Loucy (cell line): ENCODE measurements at regions not wholly inside any gene's neighbourhood (a gene's known extent, or its start where the extent isn't known, plus 50 kb on each side); places are given as distances from the start of the nearest gene placed in this dataset.

Experiments used
- H2AFZ ChIP-seq: fragments of 200-600 bp; sonication (generic); 2 replicates; pipeline ENCODE4 v1.6.0; 2016; ENCODE audit warnings: antibody characterized with exemption, mild to moderate bottlenecking, low read length, moderate library complexity
- H3F3A ChIP-seq: fragments of 200-600 bp; 2 replicates; pipeline ENCODE4 v1.6.0; 2016; ENCODE audit warnings: antibody characterized with exemption, low read depth, mild to moderate bottlenecking
- H3K27me3 ChIP-seq: fragments of 200-600 bp; sonication (generic); 2 replicates; pipeline ENCODE4 v1.6.1; 2014; ENCODE audit warnings: low read length, mild to moderate bottlenecking; ENCODE audit not compliant: insufficient read depth, poor library complexity, severe bottlenecking
- H3K36me3 ChIP-seq: fragments of 200-600 bp; sonication (generic); 2 replicates; pipeline ENCODE4 v1.6.1; 2016; ENCODE audit warnings: low read length; ENCODE audit not compliant: insufficient read depth
- H3K4me1 ChIP-seq: fragments of 200-600 bp; sonication (generic); 2 replicates; pipeline ENCODE4 v1.5.1; 2014; ENCODE audit warnings: low read length, mild to moderate bottlenecking; ENCODE audit not compliant: insufficient read depth, poor library complexity, severe bottlenecking
- H3K4me2 ChIP-seq: fragments of 200-600 bp; sonication (generic); 2 replicates; pipeline ENCODE4 v1.6.0; 2014; ENCODE audit warnings: antibody characterized with exemption, low read length, low read depth, mild to moderate bottlenecking; ENCODE audit not compliant: poor library complexity, severe bottlenecking
- H3K4me3 ChIP-seq: fragments of 200-600 bp; sonication (generic); 2 replicates; pipeline ENCODE4 v1.5.1; 2014; ENCODE audit warnings: low read length, mild to moderate bottlenecking, mixed read lengths; ENCODE audit not compliant: poor library complexity, severe bottlenecking
- H3K79me2 ChIP-seq: fragments of 200-600 bp; sonication (generic); 2 replicates; pipeline ENCODE4 v1.6.1; 2014; ENCODE audit warnings: low read length; ENCODE audit not compliant: insufficient read depth
- H3K9ac ChIP-seq: fragments of 200-600 bp; sonication (generic); 2 replicates; pipeline ENCODE4 v1.6.0; 2014; ENCODE audit warnings: mild to moderate bottlenecking, low read depth, low read length, moderate library complexity; ENCODE audit not compliant: poor library complexity, severe bottlenecking
- H3K9me2 ChIP-seq: fragments of 200-600 bp; sonication (generic); replicated peaks from 2 replicates; pipeline ENCODE4 v1.6.1; 2016; ENCODE audit warnings: low read depth, low read length, mixed read lengths
- H3K9me3 ChIP-seq: fragments of 200-600 bp; sonication (generic); 2 replicates; pipeline ENCODE4 v1.6.1; 2014; ENCODE audit warnings: mild to moderate bottlenecking, antibody characterized with exemption, low read length, low read depth; ENCODE audit not compliant: insufficient read depth
- H4K20me1 ChIP-seq: fragments of 200-600 bp; sonication (generic); 2 replicates; pipeline ENCODE4 v1.6.0; 2014; ENCODE audit warnings: antibody characterized with exemption, low read length, mild to moderate bottlenecking; ENCODE audit not compliant: insufficient read depth, poor library complexity, severe bottlenecking
- EZH2phosphoT487 ChIP-seq: fragments of 200-600 bp; IDR thresholded peaks from 2 replicates; pipeline ENCODE4 v1.6.1; 2018; ENCODE audit warnings: antibody characterized with exemption, mild to moderate bottlenecking, moderate library complexity, borderline replicate concordance
- TF ChIP-seq, protein P1 (sequence below): fragments of 200-600 bp; sonication (generic); conservative IDR thresholded peaks from 2 replicates; pipeline ENCODE4 v1.5.1; 2014; ENCODE audit warnings: mild to moderate bottlenecking, antibody characterized with exemption, low read length

DNA sequence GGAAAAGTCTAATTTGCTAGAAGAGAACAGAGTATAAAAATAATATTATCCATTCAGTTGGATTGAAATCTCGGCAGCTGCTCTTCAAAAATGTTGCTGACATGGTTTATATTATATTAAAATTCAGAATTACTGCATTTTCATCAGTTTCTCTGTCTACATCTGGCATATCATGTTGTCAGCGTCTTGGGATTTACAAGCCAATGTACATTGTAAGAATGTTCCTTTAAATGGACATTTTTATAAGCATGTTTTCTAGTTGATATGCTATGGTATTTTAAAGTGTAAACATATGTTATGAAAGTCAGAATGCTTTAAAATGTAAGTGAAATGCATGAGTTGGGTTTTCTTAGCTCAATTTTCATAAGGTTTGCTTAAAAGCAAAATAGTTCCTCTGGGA lies 528.1 kb upstream of the CDH8 start:
- Histone ChIP-seq H4K20me1 (no peaks in the 10 kb centered on the region), H3K36me3 (no peaks in the 10 kb centered on the region), H3K4me1 (no peaks in the 10 kb centered on the region), H3K9ac (no peak overlapping the region), H3K79me2 (no peaks in the 10 kb centered on the region), H2AFZ (no peak overlapping the region), H3K9me2 (no peaks in the 10 kb centered on the region), H3K27me3 (no peaks in the 10 kb centered on the region), H3F3A (no peaks in the 10 kb centered on the region), H3K4me2 (no peak overlapping the region), H3K4me3 (no peak overlapping the region), H3K9me3 (no peaks in the 10 kb centered on the region)
- TF ChIP-seq, protein P1, sequence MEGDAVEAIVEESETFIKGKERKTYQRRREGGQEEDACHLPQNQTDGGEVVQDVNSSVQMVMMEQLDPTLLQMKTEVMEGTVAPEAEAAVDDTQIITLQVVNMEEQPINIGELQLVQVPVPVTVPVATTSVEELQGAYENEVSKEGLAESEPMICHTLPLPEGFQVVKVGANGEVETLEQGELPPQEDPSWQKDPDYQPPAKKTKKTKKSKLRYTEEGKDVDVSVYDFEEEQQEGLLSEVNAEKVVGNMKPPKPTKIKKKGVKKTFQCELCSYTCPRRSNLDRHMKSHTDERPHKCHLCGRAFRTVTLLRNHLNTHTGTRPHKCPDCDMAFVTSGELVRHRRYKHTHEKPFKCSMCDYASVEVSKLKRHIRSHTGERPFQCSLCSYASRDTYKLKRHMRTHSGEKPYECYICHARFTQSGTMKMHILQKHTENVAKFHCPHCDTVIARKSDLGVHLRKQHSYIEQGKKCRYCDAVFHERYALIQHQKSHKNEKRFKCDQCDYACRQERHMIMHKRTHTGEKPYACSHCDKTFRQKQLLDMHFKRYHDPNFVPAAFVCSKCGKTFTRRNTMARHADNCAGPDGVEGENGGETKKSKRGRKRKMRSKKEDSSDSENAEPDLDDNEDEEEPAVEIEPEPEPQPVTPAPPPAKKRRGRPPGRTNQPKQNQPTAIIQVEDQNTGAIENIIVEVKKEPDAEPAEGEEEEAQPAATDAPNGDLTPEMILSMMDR: no peak
- TF ChIP-seq EZH2phosphoT487: no peak

DNA sequence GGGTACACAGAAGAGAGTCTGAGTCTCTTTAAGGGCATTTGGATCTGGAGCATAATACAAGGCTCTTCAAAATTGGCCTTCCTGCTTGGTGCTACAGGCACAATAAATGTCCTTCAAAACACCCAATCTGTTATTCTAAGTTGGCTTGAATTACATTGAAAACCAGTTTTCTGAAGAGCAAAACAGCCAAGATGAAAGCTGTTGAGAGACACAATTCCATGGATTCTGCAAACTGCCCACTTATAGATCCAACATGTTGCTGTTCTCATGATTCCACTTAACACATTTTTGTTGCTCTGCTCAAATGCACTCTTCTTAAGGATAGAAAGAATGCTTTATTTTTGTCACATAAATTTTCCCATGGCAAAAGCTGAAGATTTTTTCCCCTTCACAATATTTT lies 525.9 kb upstream of the CDH8 start:
- H3K36me3 ChIP-seq: no peaks in the 10 kb centered on the region
- no peak for TF ChIP-seq EZH2phosphoT487
- TF ChIP-seq, protein P1: no peak
- no peak overlapping the region for H2AFZ ChIP-seq
- H3K27me3 ChIP-seq: no peaks in the 10 kb centered on the region
- no peaks in the 10 kb centered on the region for H3K4me1 ChIP-seq
- no peak overlapping the region for H3K4me3 ChIP-seq
- no peaks in the 10 kb centered on the region for H3F3A ChIP-seq
- H3K4me2 ChIP-seq: no peak overlapping the region
- H3K9me3 ChIP-seq: no peaks in the 10 kb centered on the region
- H3K9ac ChIP-seq: no peak overlapping the region
- no peaks in the 10 kb centered on the region for H3K9me2 ChIP-seq
- H3K79me2 ChIP-seq: no peaks in the 10 kb centered on the region
- H4K20me1 ChIP-seq: no peaks in the 10 kb centered on the region

DNA sequence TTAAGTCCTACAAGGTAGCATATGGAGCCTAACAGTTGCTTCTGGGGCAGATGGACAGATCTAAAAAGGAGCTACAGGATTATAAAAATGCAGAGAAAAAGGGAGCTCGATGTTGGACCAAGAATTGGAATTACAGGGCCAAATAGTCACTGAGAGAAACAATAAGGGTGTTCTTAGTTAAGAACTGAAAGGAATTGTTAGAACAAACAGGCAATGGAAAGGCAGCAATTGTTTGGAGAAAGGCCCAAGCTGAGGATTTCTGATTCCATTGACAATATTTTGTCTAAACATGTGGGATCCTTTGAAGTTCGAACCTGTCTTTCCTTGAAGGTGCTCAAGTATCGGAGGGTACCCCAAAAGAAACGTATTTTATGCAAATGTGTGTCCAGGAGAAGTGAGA lies 513.6 kb upstream of the CDH8 start:
- Histone ChIP-seq H3K9me3 (no peaks in the 10 kb centered on the region), H3K79me2 (no peaks in the 10 kb centered on the region), H2AFZ (no peak overlapping the region), H3F3A (no peaks in the 10 kb centered on the region), H3K27me3 (no peaks in the 10 kb centered on the region), H4K20me1 (no peaks in the 10 kb centered on the region), H3K4me1 (no peaks in the 10 kb centered on the region), H3K4me3 (no peak overlapping the region), H3K9me2 (no peaks in the 10 kb centered on the region), H3K9ac (no peak overlapping the region), H3K4me2 (no peak overlapping the region), H3K36me3 (no peaks in the 10 kb centered on the region)
- TF ChIP-seq EZH2phosphoT487: no peak
- TF ChIP-seq, protein P1: no peak
